Hepatocyte (in vitro differentiated cells): ENCODE measurements at regions not wholly inside any gene's neighbourhood (a gene's known extent, or its start where the extent isn't known, plus 50 kb on each side); places are given as distances from the start of the nearest gene placed in this dataset.

Experiments
- EZH2 ChIP-seq: fragments of 200-600 bp; sonication (generic); IDR thresholded peaks from 2 replicates; pipeline ENCODE4 v1.6.1; 2016; ENCODE audit warnings: antibody characterized with exemption, mild to moderate bottlenecking, borderline replicate concordance
- EZH2phosphoT487 ChIP-seq: fragments of 200-600 bp; sonication (generic); IDR thresholded peaks from one replicate; pipeline ENCODE4 v1.6.1; 2018; ENCODE audit warnings: antibody characterized with exemption, mild to moderate bottlenecking, low read depth, moderate library complexity; ENCODE audit not compliant: unreplicated experiment, severe bottlenecking
- TF ChIP-seq, protein P1 (sequence below): fragments of 200-600 bp; sonication (generic); IDR thresholded peaks from 2 replicates; pipeline ENCODE4 v1.5.1; 2016; ENCODE audit warnings: antibody characterized with exemption, mild to moderate bottlenecking; ENCODE audit not compliant: poor library complexity

GRCh38 chr5:63081402-63081801 lies 502.8 kb downstream of the LRRC70 start:
- TF ChIP-seq, protein P1, sequence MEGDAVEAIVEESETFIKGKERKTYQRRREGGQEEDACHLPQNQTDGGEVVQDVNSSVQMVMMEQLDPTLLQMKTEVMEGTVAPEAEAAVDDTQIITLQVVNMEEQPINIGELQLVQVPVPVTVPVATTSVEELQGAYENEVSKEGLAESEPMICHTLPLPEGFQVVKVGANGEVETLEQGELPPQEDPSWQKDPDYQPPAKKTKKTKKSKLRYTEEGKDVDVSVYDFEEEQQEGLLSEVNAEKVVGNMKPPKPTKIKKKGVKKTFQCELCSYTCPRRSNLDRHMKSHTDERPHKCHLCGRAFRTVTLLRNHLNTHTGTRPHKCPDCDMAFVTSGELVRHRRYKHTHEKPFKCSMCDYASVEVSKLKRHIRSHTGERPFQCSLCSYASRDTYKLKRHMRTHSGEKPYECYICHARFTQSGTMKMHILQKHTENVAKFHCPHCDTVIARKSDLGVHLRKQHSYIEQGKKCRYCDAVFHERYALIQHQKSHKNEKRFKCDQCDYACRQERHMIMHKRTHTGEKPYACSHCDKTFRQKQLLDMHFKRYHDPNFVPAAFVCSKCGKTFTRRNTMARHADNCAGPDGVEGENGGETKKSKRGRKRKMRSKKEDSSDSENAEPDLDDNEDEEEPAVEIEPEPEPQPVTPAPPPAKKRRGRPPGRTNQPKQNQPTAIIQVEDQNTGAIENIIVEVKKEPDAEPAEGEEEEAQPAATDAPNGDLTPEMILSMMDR, result no peak
- TF ChIP-seq EZH2 (no peak), EZH2phosphoT487 (no peak)
